ENCODE measurements at regions not wholly inside any gene's neighbourhood (a gene's known extent, or its start where the extent isn't known, plus 50 kb on each side); places are given as distances from the start of the nearest gene placed in this dataset.
"Not testable (repeated sequence)": the region's sequence is repeated elsewhere in the genome, so short reads cannot be mapped to it uniquely, and the experiment has no call there.

DNA sequence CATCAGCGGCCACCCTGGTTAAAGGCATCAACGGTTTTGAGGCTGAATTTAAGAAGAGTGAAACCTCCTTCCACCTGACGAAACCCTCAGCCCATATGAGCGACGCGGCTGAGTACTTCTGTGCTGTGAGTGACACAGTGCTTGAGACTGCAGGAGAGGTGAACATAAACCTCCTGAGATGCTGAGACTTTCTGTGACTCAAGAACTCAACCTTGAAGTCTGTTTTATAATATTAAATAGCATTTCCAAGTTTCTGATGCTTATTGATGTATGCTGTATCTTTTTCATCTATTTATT, 221.2 kb upstream of the OR4E1 start:
- H3K4ac ChIP-seq (replicated peaks; ENCODE audit: insufficient read length, low read depth, low read length); H3K4me1 ChIP-seq (replicated peaks in 1 of 4; ENCODE audit: control insufficient read depth in 3 of 4, insufficient read depth in 4 of 4, low read length in 3 of 4); H2BK20ac ChIP-seq (ENCODE audit: low read length); H3K56ac ChIP-seq (replicated peaks; ENCODE audit: insufficient read length, low read depth, low read length); H3K79me2 ChIP-seq (ENCODE audit: control insufficient read depth in 1 of 2, insufficient read depth in 2 of 2, low read length in 2 of 2); H4K5ac ChIP-seq (ENCODE audit: insufficient read length, low read depth, low read length); H3K79me1 ChIP-seq (ENCODE audit: low read depth, low read length); H3K27me3 ChIP-seq (replicated peaks in 1 of 4; ENCODE audit: control insufficient read depth in 3 of 4, extremely low read depth in 1 of 4, insufficient read depth in 3 of 4, low read length in 3 of 4); H3K4me3 ChIP-seq (ENCODE audit: extremely low read depth in 1 of 4, insufficient read depth in 2 of 4, low read depth in 3 of 4, low read length in 4 of 4); H2BK5ac ChIP-seq (ENCODE audit: low read depth, low read length); H2AFZ ChIP-seq (ENCODE audit: low read length); H3K4me2 ChIP-seq (ENCODE audit: insufficient read depth in 1 of 2, low read depth in 2 of 2, low read length in 2 of 2); H4K91ac ChIP-seq (replicated peaks; ENCODE audit: insufficient read length, low read length); H3K23me2 ChIP-seq (ENCODE audit: low read depth, low read length); H3K23ac ChIP-seq (ENCODE audit: insufficient read length); H3K36me3 ChIP-seq (ENCODE audit: control insufficient read depth in 2 of 4, insufficient read depth in 4 of 4, low read length in 3 of 4); POLR2A ChIA-PET (ENCODE audit: partially characterized antibody); H3K27ac ChIP-seq (ENCODE audit: low read depth, low read length); H3K14ac ChIP-seq (ENCODE audit: insufficient read length); H2BK15ac ChIP-seq (ENCODE audit: low read length); H3K9me3 ChIP-seq (ENCODE audit: insufficient read depth in 2 of 2, low read depth in 1 of 2, low read length in 1 of 2); DNase-seq (ENCODE audit: low read depth in 1 of 2, low spot score in 2 of 2); H2BK12ac ChIP-seq (ENCODE audit: low read depth, low read length); H3K9ac ChIP-seq (replicated peaks in 1 of 4; ENCODE audit: extremely low read depth in 1 of 4, low read depth in 3 of 4, low read length in 3 of 4); H2BK120ac ChIP-seq (replicated peaks; ENCODE audit: low read depth, low read length); H4K20me1 ChIP-seq (replicated peaks in 1 of 2; ENCODE audit: control insufficient read depth in 1 of 2, insufficient read depth in 2 of 2, low read length in 2 of 2); H4K8ac ChIP-seq (ENCODE audit: extremely low read depth, insufficient read depth, low read length); H3K18ac ChIP-seq (ENCODE audit: extremely low read depth, low read length); H2AK5ac ChIP-seq (ENCODE audit: low read depth, low read length): not testable (repeated sequence)
- FAIRE-seq: peak; percentile 32
- WGBS, 2 experiments (ENCODE audit: extremely low coverage in 1 of 2, insufficient coverage in 1 of 2, insufficient read length in 1 of 2, insufficient replicate concordance in 2 of 2, low coverage in 1 of 2, low lambda C conversion rate in 2 of 2, missing lambda C conversion rate in 1 of 2): 58% methylated on average over 6 of the region's 6 CpGs; no CpG with 5 or more reads in 1 of the 2 experiments
- CTCF ChIA-PET (ENCODE audit: partially characterized antibody): interaction anchor here (0.8 to 7.1 kb wide), 9 partner anchors 8 to 95 kb away, joined by 3 to 41 read pairs (median 4); no protein-coding TSS in a partner anchor
